ENCODE measurements at regions not wholly inside any gene's neighbourhood (a gene's known extent, or its start where the extent isn't known, plus 50 kb on each side); places are given as distances from the start of the nearest gene placed in this dataset.
"Not testable (repeated sequence)": the region's sequence is repeated elsewhere in the genome, so short reads cannot be mapped to it uniquely, and the experiment has no call there.

DNA sequence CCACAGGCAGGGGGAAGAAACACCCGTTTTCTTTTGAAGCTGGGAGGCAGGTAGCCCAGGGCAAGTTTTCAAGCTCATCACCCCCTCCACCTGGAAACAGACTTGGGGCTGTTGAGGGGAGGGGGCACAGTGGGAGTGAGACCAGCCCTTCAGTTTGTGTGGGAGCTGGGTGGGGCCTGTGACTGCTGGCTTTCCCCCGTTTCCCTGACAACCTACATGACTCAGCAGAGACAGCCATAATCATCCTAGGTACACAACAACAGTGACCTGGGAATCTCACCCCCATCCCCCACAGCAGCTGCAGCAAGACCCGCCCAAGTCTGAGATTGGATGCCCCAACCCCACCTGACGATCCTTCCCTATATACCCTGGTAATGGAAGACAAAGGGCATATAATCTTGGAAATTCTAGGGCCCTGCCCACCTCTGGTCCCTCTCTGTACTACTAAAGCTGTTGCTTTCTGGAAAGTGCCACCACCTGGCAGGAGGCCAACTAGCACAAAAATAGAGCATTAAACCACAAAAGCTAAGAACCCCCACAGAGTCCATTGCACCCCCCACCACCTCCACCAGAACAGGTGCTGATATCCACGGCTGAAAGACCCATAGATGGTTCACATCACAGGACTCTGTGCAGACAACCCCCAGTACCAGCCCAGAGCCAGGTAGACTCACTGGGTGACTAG, 422.2 kb upstream of the SGO1 start:
- DNase-seq: no peak

DNA sequence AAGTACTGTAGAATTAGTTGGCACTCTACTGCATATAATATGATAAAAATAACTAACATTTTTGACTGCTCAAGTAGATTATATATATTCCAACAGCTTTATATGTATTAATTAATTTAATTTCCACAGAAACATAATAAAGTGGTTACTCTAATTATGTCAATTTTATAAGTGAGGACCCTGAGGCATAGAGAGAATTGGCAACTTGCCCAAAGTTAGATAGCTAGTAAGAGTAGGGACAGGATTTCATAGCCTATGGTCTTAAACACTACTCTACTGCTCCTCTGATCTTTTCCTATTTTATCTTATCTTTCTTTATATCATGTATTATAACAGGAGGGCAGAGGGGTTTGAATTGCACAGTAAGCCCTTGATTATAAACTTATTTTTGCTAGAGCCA, 418.7 kb upstream of the SGO1 start:
- no peak for DNase-seq

DNA sequence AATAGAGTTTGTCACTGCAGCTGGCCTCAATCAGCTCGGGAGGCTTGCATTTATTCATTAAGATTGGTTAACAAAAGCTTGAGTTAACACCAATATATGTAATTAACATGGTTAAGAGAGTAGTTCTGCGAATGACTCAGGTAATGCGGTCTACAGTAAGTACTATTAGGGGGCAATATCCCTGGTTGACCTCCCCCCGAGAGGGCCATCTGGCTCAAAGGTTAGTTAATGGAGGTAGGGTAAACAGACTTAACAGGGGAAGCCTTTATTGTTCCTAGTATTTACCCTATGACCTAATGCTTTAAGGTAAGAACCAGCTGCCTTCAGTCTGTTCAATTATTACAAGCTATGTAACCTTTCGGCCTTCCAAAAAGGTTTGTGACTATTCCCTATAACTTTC, 403.3 kb upstream of the SGO1 start:
- no peak for DNase-seq

DNA sequence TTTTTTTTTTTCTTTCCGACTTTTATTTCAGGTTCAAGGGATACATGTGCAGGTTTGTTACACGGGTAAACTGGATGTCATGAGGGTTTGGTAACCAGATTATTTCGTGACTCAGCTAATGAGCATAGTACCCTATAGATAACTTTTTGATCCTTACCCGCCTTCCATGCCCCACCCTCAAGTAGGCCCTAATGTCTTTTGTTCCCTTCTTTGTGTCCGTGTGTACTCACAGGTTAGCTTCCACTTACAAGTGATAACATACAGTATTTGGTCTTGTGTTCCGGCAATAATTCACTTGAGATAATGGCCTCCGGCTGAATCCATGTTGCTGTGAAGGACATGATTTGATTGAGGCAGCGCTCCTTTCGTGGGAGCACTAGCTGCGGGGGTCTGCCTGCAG, 402.8 kb upstream of the SGO1 start:
- no peak for DNase-seq

DNA sequence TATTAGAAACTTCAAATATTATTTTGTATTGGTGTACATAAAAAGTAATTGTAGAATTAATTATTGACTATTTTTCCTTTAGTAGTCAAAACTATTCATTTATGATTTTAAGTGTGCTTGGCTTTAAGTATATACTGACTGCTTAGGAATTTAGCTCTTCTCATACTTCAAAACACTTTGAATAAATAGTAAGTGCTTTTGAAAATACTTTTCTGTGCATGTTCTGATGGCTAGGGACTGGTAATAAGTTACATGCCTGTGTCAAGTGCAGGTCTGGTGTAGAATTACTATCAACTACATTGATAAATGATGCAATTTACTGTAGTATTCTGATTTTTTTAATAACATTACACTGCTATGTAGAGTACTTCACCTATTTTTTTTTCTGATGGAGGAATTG, 397.6 kb upstream of the SGO1 start:
- no peak for DNase-seq

DNA sequence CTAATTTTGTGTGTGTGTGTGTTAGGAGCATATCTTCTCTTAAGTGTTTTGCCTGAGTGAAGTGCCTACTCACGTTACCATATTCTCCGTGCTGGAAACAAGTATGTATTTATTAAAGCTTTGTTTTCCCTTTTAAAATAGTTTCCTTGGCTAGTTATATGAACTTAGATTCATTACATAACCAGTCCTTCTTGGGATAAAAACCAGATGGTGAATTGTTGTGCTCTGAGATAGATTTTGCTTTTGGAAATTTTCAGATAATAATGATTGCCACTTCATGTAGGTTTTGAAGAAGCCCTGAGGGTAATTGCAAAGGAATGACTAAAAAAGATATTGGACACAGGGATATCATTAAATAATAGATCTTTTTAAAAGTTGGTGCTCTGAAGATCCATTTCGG, 390.2 kb upstream of the SGO1 start:
- no peak for DNase-seq

DNA sequence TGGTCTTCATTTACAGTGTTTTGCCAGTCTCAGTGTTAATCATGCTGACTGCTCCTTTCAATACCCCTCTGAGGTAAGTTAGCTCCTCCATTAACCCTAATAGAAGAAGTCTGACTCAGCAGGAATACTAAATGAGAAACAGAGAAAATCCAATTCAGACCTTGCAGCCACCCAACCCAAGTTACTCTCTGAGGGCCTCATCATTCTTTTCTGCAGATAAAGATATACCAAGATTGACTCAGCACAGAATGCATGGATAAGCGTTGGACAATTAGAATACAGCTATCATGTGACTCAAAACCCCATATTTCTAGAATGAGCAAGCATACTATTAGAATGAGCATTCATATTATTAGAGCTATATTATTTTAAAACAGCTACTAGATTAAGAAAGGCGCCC, 389.1 kb upstream of the SGO1 start:
- no peak for DNase-seq

DNA sequence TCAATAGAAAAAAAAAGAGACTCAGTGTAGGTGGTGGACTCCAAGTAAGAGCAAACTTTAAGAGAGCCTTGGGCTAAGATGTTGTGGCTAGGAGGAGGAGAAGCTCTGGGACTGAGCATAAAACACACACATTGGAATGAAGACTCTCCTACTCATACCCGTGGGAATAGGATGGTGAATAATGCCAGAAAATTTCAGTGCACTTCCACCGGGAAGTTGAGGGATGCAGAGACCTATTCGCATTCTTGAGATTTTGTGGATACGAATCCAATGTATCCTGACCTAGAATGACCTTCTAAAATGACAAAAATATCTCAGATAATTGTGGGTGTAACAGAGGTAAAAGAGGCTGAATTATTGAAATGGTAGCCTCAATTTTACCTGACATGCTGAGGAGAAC, 388.7 kb upstream of the SGO1 start:
- DNase-seq: no peak

DNA sequence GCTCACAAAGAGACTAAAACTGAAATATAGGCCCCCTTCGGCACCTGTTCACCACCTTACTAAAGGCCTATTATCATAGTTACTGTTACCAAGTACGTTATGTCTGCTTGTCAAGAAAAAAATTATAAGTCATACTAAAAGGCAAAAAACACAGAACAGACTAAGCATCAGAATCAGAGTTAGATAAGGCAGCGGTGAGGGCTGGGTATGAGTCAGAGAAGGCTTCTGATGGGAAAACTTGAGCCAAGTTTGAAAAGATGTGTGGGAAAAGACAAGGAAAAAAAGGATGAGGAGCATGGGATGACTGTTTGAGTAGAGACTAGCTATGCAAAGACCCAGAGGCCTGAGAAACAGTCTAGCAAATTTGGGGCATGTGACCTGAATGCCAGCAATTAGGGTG, 387.2 kb upstream of the SGO1 start:
- no peak for DNase-seq

DNA sequence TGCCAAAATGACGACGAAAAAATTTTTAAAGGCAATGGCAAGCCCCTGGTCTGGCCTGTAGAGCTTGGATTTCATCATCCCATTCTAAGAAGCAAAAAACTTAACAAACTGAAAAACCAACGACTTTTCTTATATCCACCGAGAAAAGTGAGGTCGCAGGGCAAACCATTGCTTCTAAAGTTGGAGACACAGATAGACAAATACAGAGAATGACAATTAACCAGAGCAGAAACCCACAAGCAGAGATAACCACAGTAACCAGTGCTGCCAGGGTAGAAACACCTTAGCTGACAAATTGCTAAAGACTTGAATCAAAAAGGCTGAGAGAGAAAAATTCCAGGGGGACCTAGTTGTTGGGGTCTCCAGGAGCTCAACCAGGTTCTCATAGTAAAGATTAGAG, 386.5 kb upstream of the SGO1 start:
- DNase-seq: no peak

DNA sequence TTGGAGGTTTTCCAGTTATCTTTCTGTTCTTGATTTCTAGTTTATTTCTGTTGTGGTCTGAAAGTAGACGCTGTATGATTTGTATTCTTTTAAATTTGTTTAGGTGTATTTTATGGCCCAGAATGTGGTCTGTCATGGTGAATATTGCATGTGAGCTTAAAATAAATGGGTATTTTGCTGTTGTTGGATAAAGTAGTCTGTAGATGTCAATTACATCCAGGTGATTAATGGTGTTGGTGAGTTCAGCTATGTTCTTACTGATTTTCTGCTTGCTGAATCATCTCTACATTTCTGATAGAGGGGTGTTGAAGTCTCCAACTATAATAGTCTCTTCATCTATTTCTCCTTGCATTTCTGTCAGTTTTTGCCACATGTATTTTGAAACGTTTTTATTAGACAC, 383.3 kb upstream of the SGO1 start:
- DNase-seq: no peak

DNA sequence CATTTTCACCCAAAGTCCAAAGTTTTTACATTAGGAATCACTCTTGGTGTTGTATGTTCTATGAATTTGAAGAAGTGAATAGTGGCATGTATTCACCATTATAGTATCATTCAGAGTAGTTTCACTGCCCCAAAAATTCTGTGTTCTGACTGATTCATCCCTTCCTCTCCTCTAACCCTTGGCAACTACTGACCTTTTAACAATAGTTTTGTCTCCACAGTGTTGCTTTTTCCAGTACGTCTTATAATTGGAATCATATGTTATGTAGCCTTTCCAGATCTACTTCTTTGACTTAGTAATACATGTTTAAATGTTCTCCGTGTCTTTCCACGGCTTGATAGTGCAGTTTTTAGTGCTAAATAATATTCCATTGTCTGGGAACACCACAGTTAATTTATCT, 379.0 kb upstream of the SGO1 start:
- DNase-seq: no peak

DNA sequence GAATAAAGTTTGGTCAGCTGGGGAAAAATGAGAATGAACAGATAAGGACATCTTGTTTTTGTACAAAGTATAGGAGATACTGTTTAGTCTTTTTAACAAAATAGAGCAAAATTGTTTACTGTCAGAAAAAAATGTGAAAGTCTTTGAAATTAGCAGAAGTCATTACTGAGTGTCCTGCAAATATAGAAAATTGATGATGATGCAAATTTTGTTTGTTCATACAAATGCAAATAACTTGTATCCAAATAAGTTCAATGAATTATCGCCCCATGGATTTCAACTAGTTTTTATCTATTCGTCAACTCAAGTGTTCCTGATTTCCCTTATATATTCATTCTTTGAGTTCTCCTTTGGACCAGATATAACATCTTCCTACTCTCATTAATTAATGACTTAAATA, 378.0 kb upstream of the SGO1 start:
- no peak for DNase-seq

DNA sequence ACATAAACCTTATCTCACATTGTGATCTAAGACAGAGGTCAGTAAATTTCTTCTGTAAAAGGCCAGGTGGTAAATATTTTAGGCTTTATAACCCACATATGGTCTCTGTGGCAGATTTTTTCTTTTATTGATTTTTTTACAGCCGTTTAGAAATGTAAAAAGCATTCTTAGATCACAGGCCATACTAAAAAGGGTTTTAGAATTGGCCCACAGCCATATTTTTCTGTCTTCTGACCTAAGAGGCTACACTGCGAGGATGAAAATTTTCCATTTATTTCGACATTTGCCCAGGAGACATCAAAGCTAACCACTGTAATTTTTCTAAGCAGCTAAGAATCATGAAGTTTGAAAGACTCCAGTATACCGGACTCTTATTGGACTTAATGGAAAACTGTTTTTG, 377.2 kb upstream of the SGO1 start:
- DNase-seq: no peak

DNA sequence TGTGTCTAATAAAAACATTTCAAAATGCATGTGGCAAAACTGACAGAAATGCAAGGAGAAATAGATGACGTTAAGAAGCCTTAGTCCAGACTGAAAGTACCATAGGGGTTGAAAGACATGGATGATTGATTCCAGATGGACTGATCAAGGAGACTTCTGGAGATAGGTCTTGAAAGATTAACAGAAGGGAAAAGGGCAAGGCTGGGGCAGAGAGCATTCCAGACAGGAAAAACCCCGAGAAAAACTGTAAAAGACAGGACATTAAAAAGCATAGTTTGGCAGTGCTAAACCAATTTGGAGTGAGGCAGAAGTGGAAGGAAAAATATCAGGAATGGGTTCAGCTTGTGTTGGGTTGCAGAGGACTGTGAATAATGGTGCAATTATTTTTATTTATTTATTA, 375.2 kb upstream of the SGO1 start:
- no peak for DNase-seq

DNA sequence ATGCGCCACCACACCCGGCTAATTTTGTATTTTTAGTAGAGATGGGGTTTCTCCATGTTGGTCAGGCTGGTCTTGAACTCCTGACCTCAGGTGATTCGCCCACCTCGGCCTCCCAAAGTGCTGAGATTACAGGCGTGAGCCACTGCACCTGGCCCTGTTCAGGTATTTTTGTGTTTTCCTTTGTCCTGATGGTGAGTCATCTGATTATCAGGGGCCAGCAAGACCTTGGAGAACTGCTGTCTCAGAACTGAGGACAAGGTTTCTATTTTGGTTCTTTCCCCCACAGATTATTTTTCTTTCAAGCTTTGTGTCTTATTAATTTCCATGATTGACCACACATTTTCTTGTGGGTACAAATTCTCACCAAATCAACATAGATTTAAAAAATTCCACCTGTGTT, 374.4 kb upstream of the SGO1 start:
- DNase-seq: not testable (repeated sequence)

DNA sequence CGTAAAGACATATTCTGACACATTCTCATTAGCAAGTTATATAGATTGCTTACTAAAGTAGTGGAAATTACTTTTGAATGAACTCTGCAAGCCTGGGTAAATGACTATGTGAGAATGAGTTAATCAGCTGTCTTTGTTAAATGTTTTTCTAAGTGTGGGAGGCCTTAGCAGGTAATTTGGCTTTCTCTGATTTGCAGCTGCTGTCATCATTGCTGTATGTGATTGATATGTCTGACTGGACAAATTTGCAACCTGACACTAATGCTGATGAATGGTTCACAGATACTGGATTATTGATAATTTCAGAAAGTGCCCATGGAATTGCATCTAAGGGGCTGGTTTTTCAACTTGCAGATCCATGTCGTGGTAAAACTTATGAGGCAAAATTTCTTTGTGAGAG, 372.2 kb upstream of the SGO1 start:
- no peak for DNase-seq

DNA sequence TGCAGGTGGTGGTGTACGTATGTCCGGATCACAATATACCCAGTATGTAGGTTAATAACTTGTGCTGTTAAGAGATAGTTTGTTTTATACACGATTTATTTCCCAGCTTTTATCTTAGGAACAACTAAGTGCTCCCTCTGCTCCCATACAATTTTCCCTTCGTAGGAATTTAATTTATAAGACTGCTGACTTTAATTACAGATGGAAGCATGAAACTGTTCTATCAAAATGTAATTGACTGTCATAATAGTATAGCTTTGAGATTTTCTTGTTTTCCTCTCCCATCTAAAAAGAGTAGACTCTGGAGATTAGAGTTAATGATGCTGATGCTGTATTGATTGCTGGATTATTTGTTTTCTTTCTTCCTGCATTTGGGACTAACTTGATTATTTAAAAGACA, 370.7 kb upstream of the SGO1 start:
- DNase-seq: no peak

DNA sequence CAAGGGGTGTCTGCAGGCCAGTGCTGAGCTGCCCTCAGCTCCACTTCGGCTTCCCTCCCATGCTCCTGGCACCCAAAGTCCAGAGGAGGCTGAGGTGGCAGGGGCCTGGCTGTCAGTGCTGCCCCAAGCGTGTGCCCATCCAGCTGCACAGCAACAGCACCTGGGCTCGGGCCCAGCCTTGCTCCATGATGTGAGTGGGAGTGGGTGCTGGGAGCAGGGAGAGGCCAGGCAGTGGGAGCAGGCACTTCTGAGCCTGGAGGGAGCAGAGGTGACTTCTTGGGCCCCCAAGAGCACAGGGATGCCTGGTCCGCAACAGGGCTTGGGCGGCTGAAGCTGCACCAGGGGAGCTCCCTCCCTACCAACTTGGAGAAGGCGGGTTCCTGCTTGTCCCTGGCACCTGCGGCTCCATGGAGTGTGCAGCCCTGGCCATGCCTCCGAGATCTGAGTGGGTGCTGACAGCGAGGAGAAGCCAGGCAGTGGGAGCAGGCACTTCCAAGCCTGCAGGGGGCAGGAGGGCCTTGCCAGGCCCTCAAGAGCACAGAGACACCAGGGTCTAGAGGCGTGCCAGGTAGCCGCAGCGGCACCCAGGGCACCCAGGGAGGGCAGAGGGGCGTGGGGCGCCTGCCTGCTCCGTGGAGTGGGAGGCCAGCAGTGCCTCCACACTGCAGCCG, 366.7 kb upstream of the SGO1 start:
- no peak for DNase-seq

DNA sequence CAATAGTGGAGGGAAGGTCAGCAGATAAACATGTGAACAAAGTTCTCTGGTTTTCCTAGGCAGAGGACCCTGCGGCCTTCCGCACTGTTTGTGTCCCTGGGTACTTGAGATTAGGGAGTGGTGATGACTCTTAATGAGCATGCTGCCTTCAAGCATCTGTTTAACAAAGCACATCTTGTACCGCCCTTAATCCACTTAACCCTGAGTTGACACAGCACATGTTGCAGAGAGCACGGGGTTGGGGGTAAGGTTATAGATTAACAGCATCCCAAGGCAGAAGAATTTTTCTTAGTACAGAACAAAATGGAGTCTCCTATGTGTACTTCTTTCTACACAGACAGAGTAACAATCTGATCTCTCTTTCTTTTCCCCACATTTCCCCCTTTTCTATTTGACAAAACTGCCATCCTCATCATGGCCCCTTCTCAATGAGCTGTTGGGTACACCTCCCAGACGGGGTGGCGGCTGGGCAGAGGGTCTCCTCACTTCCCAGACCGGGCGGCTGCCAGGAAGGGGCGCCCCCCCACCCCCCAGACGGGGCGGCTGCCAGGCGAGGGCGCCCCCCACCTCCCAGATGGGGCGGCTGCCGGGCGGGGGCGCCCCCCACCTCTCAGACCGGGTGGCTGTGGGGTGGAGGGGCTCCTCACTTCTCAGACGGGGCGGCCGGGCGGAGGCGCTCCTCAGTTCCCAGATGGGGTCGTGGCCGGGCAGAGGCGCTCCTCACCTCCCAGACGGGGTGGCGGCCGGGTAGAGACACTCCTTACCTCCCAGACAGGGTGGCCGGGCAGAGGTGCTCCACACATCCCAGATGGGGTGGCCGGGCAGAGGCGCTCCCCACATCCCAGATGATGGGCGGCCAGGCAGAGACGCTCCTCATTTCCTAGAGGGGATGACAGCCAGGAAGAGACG, 361.6 kb upstream of the SGO1 start:
- not testable (repeated sequence) for DNase-seq

DNA sequence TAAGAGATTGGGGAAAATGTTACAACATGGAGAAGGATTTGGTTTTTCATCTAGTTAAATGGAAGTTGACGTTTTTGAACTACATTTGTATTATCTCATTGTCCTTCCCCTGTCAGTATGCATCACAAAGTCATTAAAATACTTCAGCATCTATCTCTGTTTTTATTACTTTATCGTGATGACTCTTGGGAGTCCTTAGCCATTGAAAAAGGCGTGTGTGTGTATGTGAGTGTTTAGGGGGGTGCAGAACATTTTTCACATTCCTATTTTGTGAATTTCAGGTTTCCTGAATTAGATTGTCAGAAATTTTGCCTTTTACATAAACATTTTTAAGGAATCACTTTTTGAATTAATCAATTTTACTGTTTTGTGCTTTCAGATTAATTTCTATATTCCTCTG, 360.6 kb upstream of the SGO1 start:
- no peak for DNase-seq

DNA sequence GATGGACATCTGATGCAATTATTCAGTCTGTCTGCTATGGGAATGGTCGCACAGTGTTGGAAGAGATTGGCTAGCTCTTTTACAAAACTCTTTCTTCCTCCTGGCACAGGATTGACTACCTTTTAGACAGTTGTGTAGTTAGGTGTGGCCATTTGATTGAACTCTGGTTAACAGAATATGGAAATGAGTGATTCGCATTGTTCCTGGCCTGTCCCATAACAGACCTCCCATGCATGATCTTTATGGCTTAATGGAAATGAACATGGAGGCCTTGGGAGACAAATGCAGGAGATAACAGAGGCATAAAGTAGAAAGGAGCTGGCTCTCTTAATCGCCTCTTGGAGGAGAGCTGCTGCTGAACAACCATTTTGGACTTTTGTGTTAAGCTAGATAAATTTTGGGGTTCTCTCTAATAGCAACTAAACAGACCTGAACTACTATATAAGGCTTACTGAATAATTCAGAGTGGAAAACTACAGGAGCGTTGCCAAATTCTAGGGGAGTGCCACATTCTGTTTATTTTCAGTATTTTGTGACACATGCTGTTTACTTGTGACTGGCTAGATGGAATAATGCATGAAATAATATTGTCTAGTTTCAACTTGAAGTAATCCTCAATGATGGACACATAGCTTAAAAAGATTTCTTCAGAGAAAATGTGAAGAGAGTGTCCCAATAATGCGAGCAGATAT, 357.7 kb upstream of the SGO1 start:
- DNase-seq: no peak

DNA sequence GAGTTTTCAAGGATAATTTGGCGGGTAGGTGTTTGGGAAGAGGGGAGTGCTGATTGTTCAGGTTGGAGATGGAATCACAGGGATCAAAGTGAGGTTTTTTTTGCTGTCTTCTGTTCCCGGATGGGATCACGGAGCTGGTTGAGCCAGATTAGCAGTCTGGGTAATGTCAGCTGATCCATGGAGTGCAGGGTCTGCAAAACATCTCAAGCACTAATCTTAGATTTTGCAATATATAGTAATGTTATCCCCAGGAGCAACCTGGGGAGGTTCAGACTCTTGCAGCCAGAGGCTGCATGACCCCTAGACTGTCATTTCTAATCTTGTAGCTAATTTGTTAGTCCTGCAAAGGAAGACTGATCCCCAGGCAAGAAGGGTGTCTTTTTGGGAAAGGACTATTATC, 354.1 kb upstream of the SGO1 start:
- no peak for DNase-seq

DNA sequence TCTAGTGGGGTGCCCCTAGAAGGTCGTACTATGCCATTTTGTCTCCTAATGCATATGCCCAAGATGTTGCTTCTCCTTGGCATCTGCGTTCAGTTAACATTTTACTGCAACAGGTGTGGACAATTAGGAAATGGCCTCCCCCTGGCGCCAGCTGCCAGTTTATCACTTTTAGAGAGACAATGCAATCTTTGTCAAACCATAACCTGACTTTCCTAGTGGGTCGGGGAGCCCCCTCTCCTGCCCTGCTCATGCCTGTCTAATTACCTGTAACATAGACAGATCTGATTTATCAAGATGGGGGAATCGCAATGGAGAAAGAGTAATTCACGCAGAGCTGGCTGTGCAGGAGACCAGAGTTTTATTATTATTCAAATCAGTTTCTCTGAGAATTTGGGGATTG, 353.7 kb upstream of the SGO1 start:
- no peak for DNase-seq
